ENCODE measurements at regions not wholly inside any gene's neighbourhood (a gene's known extent, or its start where the extent isn't known, plus 50 kb on each side); places are given as distances from the start of the nearest gene placed in this dataset.

- Mint-ChIP-seq H3K4me3 (no peak overlapping the region), H3K27me3 (peaks cover 6% of the 10 kb centered on the region), H3K4me1 (no peaks in the 10 kb centered on the region), H3K36me3 (ENCODE audit: low read depth) (no peaks in the 10 kb centered on the region), H3K27ac (no peak overlapping the region), H3K9me3 (no peaks in the 10 kb centered on the region)
- no peak for DNase-seq
- intact Hi-C loops (cut with micrococcal nuclease): no loop called here
Measured at GRCh38 chr11:112599265-112599664, 338.6 kb upstream of the PLET1 start.

GRCh38 chr11:112599856-112600533 is 339.3 kb upstream of the PLET1 start:
- no peak for DNase-seq
- no peaks in the 10 kb centered on the region for H3K36me3 Mint-ChIP-seq (ENCODE audit: low read depth)
- no peaks in the 10 kb centered on the region for H3K9me3 Mint-ChIP-seq
- intact Hi-C loops (cut with micrococcal nuclease): no loop called here
- H3K4me1 Mint-ChIP-seq: no peaks in the 10 kb centered on the region
- no peak overlapping the region for H3K27ac Mint-ChIP-seq
- H3K4me3 Mint-ChIP-seq: no peak overlapping the region
- H3K27me3 Mint-ChIP-seq: peaks cover 6% of the 10 kb centered on the region

GRCh38 chr11:112605093-112605666 is 344.5 kb upstream of the PLET1 start:
- intact Hi-C loops (cut with micrococcal nuclease): no loop called here
- no peak overlapping the region for H3K4me3 Mint-ChIP-seq
- H3K27me3 Mint-ChIP-seq: peaks cover 11% of the 10 kb centered on the region
- H3K36me3 Mint-ChIP-seq (ENCODE audit: low read depth): no peaks in the 10 kb centered on the region
- H3K27ac Mint-ChIP-seq: no peak overlapping the region
- DNase-seq: no peak
- no peaks in the 10 kb centered on the region for H3K9me3 Mint-ChIP-seq
- H3K4me1 Mint-ChIP-seq: no peaks in the 10 kb centered on the region

- Mint-ChIP-seq H3K4me3 (no peak overlapping the region), H3K36me3 (ENCODE audit: low read depth) (no peaks in the 10 kb centered on the region), H3K9me3 (no peaks in the 10 kb centered on the region), H3K27ac (no peak overlapping the region), H3K4me1 (no peaks in the 10 kb centered on the region), H3K27me3 (peaks cover 11% of the 10 kb centered on the region)
- DNase-seq: no peak
- intact Hi-C loops (cut with micrococcal nuclease): no loop called here
Measured at GRCh38 chr11:112606656-112607055, 346.0 kb upstream of the PLET1 start.

GRCh38 chr11:112608509-112608908 is 347.8 kb upstream of the PLET1 start:
- DNase-seq: no peak
- intact Hi-C loops (cut with micrococcal nuclease): no loop called here
- no peaks in the 10 kb centered on the region for H3K9me3 Mint-ChIP-seq
- no peaks in the 10 kb centered on the region for H3K36me3 Mint-ChIP-seq (ENCODE audit: low read depth)
- no peak overlapping the region for H3K27ac Mint-ChIP-seq
- H3K4me3 Mint-ChIP-seq: no peak overlapping the region
- no peaks in the 10 kb centered on the region for H3K4me1 Mint-ChIP-seq
- peaks cover 6% of the 10 kb centered on the region for H3K27me3 Mint-ChIP-seq

GRCh38 chr11:112610494-112610893 is 349.8 kb upstream of the PLET1 start:
- no peaks in the 10 kb centered on the region for H3K4me1 Mint-ChIP-seq
- intact Hi-C loops (cut with micrococcal nuclease): no loop called here
- H3K4me3 Mint-ChIP-seq: no peak overlapping the region
- no peaks in the 10 kb centered on the region for H3K36me3 Mint-ChIP-seq (ENCODE audit: low read depth)
- H3K9me3 Mint-ChIP-seq: no peaks in the 10 kb centered on the region
- no peak for DNase-seq
- peaks cover 9% of the 10 kb centered on the region for H3K27me3 Mint-ChIP-seq
- no peak overlapping the region for H3K27ac Mint-ChIP-seq

- H3K27ac Mint-ChIP-seq: no peak overlapping the region
- H3K4me3 Mint-ChIP-seq: no peak overlapping the region
- no peak for DNase-seq
- no peaks in the 10 kb centered on the region for H3K36me3 Mint-ChIP-seq (ENCODE audit: low read depth)
- H3K4me1 Mint-ChIP-seq: no peaks in the 10 kb centered on the region
- intact Hi-C loops (cut with micrococcal nuclease): no loop called here
- no peaks in the 10 kb centered on the region for H3K9me3 Mint-ChIP-seq
- peaks cover 9% of the 10 kb centered on the region for H3K27me3 Mint-ChIP-seq
Measured at GRCh38 chr11:112610996-112611750, 350.0 kb upstream of the NCAM1 start.

GRCh38 chr11:112611771-112612170 is 349.4 kb upstream of the NCAM1 start:
- peaks cover 4% of the 10 kb centered on the region for H3K27me3 Mint-ChIP-seq
- no peak overlapping the region for H3K4me3 Mint-ChIP-seq
- H3K27ac Mint-ChIP-seq: no peak overlapping the region
- H3K4me1 Mint-ChIP-seq: no peaks in the 10 kb centered on the region
- intact Hi-C loops (cut with micrococcal nuclease): no loop called here
- no peaks in the 10 kb centered on the region for H3K9me3 Mint-ChIP-seq
- no peak for DNase-seq
- no peaks in the 10 kb centered on the region for H3K36me3 Mint-ChIP-seq (ENCODE audit: low read depth)

GRCh38 chr11:112612250-112612849 is 348.9 kb upstream of the NCAM1 start:
- intact Hi-C loops (cut with micrococcal nuclease): no loop called here
- Mint-ChIP-seq H3K4me3 (no peak overlapping the region), H3K27ac (no peak overlapping the region), H3K9me3 (no peaks in the 10 kb centered on the region), H3K27me3 (peaks cover 2% of the 10 kb centered on the region), H3K4me1 (no peaks in the 10 kb centered on the region), H3K36me3 (ENCODE audit: low read depth) (no peaks in the 10 kb centered on the region)
- no peak for DNase-seq

GRCh38 chr11:112613051-112613972 is 347.9 kb upstream of the NCAM1 start:
- H3K27me3 Mint-ChIP-seq: peaks cover 2% of the 10 kb centered on the region
- no peaks in the 10 kb centered on the region for H3K9me3 Mint-ChIP-seq
- no peak overlapping the region for H3K27ac Mint-ChIP-seq
- no peaks in the 10 kb centered on the region for H3K4me1 Mint-ChIP-seq
- no peak for DNase-seq
- intact Hi-C loops (cut with micrococcal nuclease): no loop called here
- no peaks in the 10 kb centered on the region for H3K36me3 Mint-ChIP-seq (ENCODE audit: low read depth)
- H3K4me3 Mint-ChIP-seq: no peak overlapping the region

GRCh38 chr11:112614605-112615004 is 346.6 kb upstream of the NCAM1 start:
- H3K9me3 Mint-ChIP-seq: no peaks in the 10 kb centered on the region
- H3K36me3 Mint-ChIP-seq (ENCODE audit: low read depth): no peaks in the 10 kb centered on the region
- H3K4me3 Mint-ChIP-seq: no peak overlapping the region
- H3K27ac Mint-ChIP-seq: no peak overlapping the region
- H3K27me3 Mint-ChIP-seq: peaks cover 2% of the 10 kb centered on the region
- no peaks in the 10 kb centered on the region for H3K4me1 Mint-ChIP-seq
- intact Hi-C loops (cut with micrococcal nuclease): no loop called here
- DNase-seq: no peak

GRCh38 chr11:112615238-112615637 is 346.0 kb upstream of the NCAM1 start:
- no peaks in the 10 kb centered on the region for H3K9me3 Mint-ChIP-seq
- no peak for DNase-seq
- peaks cover 2% of the 10 kb centered on the region for H3K27me3 Mint-ChIP-seq
- H3K4me3 Mint-ChIP-seq: no peak overlapping the region
- H3K27ac Mint-ChIP-seq: no peak overlapping the region
- H3K4me1 Mint-ChIP-seq: no peaks in the 10 kb centered on the region
- no peaks in the 10 kb centered on the region for H3K36me3 Mint-ChIP-seq (ENCODE audit: low read depth)
- intact Hi-C loops (cut with micrococcal nuclease): no loop called here

DNA sequence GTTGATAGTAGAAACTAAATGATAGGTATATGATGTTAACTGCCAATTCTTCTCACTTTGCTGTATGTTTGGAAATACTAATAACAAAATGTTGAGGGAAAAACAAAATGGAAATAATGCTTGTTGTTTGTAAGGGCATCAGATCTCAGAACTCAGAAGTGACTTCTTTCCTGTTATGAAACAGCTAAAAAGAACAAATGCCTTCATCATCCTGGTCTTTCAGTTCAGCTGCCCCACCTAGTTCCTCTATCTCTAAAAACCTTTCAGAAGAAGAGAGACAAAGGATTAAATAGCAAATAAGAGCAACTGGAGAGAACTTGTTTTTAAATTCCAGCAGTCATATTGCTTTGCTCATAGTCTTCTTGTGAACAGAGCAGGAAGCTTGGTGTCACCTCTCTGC is 345.3 kb upstream of the NCAM1 start:
- DNase-seq: no peak
- peaks cover 2% of the 10 kb centered on the region for H3K27me3 Mint-ChIP-seq
- H3K4me3 Mint-ChIP-seq: no peak overlapping the region
- intact Hi-C loops (cut with micrococcal nuclease): no loop called here
- no peaks in the 10 kb centered on the region for H3K36me3 Mint-ChIP-seq (ENCODE audit: low read depth)
- no peaks in the 10 kb centered on the region for H3K9me3 Mint-ChIP-seq
- H3K4me1 Mint-ChIP-seq: no peaks in the 10 kb centered on the region
- H3K27ac Mint-ChIP-seq: no peak overlapping the region

Data from activated CD4-positive, alpha-beta T cell treated with anti-CD3 and anti-CD28 coated beads, Interleukin-2, amount 10 ng/mL, durations not matched to agents 24 days and 14 days (primary cell).